Gastrocnemius medialis (tissue), 4 donors: ENCODE measurements at regions not wholly inside any gene's neighbourhood (a gene's known extent, or its start where the extent isn't known, plus 50 kb on each side); places are given as distances from the start of the nearest gene placed in this dataset.

Experiments used
- ATAC-seq, 2 donors: fragments of 150-250 bp; one replicate each; pipeline ENCODE4 v1.9.1; 2016
- DNase-seq, 2 donors: peaks; one replicate each; pipeline ENCODE4 v3.0.0-alpha.2; 2019
- H3K27ac ChIP-seq, 4 donors: fragments of 200-600 bp; sonication (generic); 1 replicate in 1 of 4; 2 replicates in 3 of 4; pipeline ENCODE4 v1.5.1; 2016 to 2018; ENCODE audit warnings: mild to moderate bottlenecking in 2 of 4, moderate library complexity in 1 of 4
- H3K27me3 ChIP-seq, 3 donors: fragments of 200-600 bp; sonication (generic) in 2 of 3; 1 replicate in 1 of 3; 2 replicates in 2 of 3; pipeline versions ENCODE4 v1.5.1 to v1.6.0; 2016 to 2019; ENCODE audit warnings: mild to moderate bottlenecking in 1 of 3, moderate library complexity in 1 of 3
- H3K36me3 ChIP-seq, 2 donors: fragments of 200-600 bp; sonication (generic) in 1 of 2; one replicate each; pipeline ENCODE4 v1.5.1; 2017 to 2018
- H3K4me1 ChIP-seq, 2 donors: fragments of 200-600 bp; sonication (generic) in 1 of 2; one replicate each; pipeline ENCODE4 v1.5.1; 2016 to 2017; ENCODE audit warnings: mild to moderate bottlenecking in 2 of 2
- H3K4me3 ChIP-seq, 4 donors: fragments of 200-600 bp; sonication (generic) in 3 of 4; 1 replicate in 1 of 4; 2 replicates in 3 of 4; pipeline ENCODE4 v1.5.1; 2016 to 2019; ENCODE audit warnings: mild to moderate bottlenecking in 2 of 4
- H3K9me3 ChIP-seq, 3 donors: fragments of 200-600 bp; sonication (generic) in 2 of 3; 1 replicate in 1 of 3; 2 replicates in 2 of 3; pipeline ENCODE4 v1.5.1; 2016 to 2019
- POLR2A ChIP-seq, 2 donors: fragments of 450-650 bp; IDR thresholded peaks; one replicate each; pipeline ENCODE4 v1.6.1; 2017; ENCODE audit warnings: antibody characterized with exemption in 2 of 2, mild to moderate bottlenecking in 2 of 2, moderate library complexity in 2 of 2
- in situ Hi-C, 4 donors: fragments of 200-750 bp; cut with MboI; loops; one replicate each; pipeline versions ENCODE4 v1.15.0 to v1.8.0; 2017; ENCODE audit warnings: low sequenced_read_pairs in 4 of 4
- intact Hi-C: fragments of 100-400 bp; cut with DNase I; formaldehyde crosslinking; loops from one replicate; pipeline ENCODE4 v1.15.1; 2023; ENCODE audit warnings: low total_unique reads
- TF ChIP-seq, protein P1 (sequence below), 5 experiments: fragments of 450-650 bp in 3 of 5; fragments of 200-600 bp in 2 of 5; sonication (generic) in 2 of 5; IDR thresholded peaks in 4 of 5; conservative IDR thresholded peaks in 1 of 5; 1 replicate in 4 of 5; 2 replicates in 1 of 5; pipeline ENCODE4 v1.5.1; 2016 to 2019; ENCODE audit warnings: antibody characterized with exemption in 5 of 5, mild to moderate bottlenecking in 3 of 5, moderate library complexity in 3 of 5

DNA sequence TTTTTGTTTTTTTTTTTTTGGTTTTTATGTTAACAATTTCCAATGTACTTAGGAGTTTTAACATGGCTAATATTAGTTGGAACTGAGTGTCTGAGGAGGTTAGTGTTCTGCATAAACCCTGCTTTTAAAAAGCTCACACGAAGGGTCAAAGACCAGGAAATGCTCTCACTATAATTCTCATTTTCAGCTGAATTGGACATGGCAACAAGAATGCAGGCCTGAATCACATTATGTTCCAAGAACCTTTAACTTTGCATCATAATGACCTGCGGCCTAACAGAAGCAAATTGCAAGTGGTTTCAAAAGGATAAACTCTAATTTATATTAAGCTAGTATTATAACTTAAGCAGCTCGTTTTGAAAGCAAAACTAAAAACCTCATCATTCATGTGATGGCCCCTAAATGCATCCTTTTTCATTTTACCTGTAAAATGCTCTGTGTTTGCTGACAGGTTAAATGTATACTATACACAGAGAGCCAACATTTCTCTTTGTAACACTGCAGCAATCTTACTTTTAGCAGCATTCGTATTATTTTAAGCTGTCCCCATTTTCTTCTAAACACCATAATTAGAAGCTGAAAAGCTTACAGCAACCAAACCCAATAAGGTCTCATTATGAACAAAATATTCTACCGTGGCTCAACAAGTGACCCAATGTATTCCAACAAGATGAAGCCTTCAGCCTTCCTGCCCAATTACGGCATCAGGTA lies 242.8 kb upstream of the SP4 start:
- intact Hi-C loops (no loop called here), in situ Hi-C loops (no loop called here)
- DNase-seq = no peak
- no peak overlapping the region for H3K27ac ChIP-seq
- TF ChIP-seq, protein P1, sequence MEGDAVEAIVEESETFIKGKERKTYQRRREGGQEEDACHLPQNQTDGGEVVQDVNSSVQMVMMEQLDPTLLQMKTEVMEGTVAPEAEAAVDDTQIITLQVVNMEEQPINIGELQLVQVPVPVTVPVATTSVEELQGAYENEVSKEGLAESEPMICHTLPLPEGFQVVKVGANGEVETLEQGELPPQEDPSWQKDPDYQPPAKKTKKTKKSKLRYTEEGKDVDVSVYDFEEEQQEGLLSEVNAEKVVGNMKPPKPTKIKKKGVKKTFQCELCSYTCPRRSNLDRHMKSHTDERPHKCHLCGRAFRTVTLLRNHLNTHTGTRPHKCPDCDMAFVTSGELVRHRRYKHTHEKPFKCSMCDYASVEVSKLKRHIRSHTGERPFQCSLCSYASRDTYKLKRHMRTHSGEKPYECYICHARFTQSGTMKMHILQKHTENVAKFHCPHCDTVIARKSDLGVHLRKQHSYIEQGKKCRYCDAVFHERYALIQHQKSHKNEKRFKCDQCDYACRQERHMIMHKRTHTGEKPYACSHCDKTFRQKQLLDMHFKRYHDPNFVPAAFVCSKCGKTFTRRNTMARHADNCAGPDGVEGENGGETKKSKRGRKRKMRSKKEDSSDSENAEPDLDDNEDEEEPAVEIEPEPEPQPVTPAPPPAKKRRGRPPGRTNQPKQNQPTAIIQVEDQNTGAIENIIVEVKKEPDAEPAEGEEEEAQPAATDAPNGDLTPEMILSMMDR (IDR thresholded peaks at IDR 0.05 in 4 of 5, conservative IDR thresholded peaks at IDR 0.05 in 1 of 5) = no peak
- TF ChIP-seq POLR2A (IDR thresholded peaks at IDR 0.05) = no peak
- H3K9me3 ChIP-seq = no peaks in the 10 kb centered on the region
- no peak overlapping the region for H3K4me3 ChIP-seq
- no peaks in the 10 kb centered on the region for H3K27me3 ChIP-seq
- no peaks in the 10 kb centered on the region for H3K4me1 ChIP-seq
- no peaks in the 10 kb centered on the region for H3K36me3 ChIP-seq
- ATAC-seq = no peak

DNA sequence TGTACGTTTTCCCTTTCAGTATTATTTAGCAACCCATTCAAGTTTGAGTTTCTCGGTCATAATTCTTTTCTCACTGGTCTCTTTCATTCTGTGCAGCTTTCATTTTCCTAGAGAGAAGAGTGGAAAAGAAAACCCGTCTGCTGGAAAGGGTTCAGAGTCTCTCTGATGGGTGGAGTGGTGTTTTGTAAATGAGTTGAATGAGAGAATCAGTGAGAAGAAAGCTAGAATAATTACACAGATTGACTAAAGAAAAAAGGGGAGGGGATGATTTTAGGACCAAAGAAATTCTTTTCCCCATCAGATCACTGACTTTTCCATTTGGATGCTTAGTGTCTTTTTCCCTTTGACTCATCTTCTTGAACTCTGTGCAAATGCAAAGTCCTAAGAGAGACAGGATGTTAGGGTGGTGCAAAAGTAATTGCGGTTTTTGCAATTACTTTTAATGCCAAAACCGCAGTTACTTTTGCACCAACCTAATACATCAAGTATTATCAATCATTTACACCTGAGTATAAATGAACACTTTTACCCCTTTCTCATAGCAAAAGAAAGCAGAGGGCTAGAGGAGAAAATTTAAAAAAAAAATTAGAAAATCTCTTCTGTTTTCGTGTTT lies 242.1 kb upstream of the SP4 start:
- Histone ChIP-seq H3K27me3 (no peaks in the 10 kb centered on the region), H3K4me3 (no peak overlapping the region), H3K27ac (no peak overlapping the region), H3K36me3 (no peaks in the 10 kb centered on the region), H3K4me1 (no peaks in the 10 kb centered on the region), H3K9me3 (no peaks in the 10 kb centered on the region)
- TF ChIP-seq, protein P1 (IDR thresholded peaks at IDR 0.05 in 4 of 5, conservative IDR thresholded peaks at IDR 0.05 in 1 of 5) = no peak
- TF ChIP-seq POLR2A (IDR thresholded peaks at IDR 0.05) = no peak
- in situ Hi-C loops = no loop called here
- intact Hi-C loops = no loop called here
- no peak for DNase-seq
- ATAC-seq = no peak

DNA sequence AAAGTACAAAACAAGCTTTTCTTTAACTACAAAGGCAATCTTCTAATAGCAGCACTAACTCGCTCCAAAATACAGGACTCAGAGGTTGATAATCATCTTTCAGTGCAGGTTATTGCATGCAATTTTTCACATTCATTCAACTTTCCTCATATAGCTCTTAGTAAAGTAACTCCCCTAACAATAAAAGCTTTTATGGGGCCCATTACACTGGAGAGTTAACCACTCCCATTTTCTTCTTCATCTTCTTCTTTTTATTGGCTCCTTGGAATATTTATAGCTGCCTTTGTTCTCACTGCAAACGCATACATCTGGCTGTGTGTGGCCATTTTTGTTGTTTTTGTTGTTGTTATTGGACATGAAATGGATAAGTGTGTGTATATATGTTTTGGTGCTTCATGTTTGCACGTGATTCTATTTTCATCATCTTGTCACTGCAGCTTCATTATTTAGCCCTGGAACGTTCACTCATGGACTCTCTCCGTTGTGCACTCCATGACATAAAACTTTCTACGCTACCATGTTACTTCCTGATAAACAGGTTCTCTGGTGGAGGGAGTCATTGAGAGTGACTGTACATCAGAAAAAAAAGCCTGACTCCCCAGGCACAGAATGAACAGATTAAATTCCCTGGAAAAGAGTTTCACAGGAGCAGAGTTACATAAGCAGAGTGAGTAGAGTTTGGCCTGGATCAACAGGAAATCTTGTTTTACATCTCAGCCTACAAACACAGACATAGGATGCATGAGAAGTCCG lies 236.4 kb upstream of the SP4 start:
- Histone ChIP-seq H3K9me3 (no peaks in the 10 kb centered on the region), H3K27ac (no peak overlapping the region), H3K4me1 (no peaks in the 10 kb centered on the region), H3K4me3 (no peak overlapping the region), H3K27me3 (no peaks in the 10 kb centered on the region), H3K36me3 (no peaks in the 10 kb centered on the region)
- no peak for DNase-seq
- intact Hi-C loops = no loop called here
- no peak for ATAC-seq
- in situ Hi-C loops = no loop called here
- no peak for TF ChIP-seq POLR2A (IDR thresholded peaks at IDR 0.05)
- TF ChIP-seq, protein P1 (IDR thresholded peaks at IDR 0.05 in 4 of 5, conservative IDR thresholded peaks at IDR 0.05 in 1 of 5) = no peak

- intact Hi-C loops = no loop called here
These were observed 235.2 kb upstream of the SP4 start for GRCh38 chr7:21192657-21193056.

More at GRCh38 chr7:21192657-21193056, 235.2 kb upstream of the SP4 start:
- Histone ChIP-seq H3K27ac (no peak overlapping the region), H3K9me3 (no peaks in the 10 kb centered on the region), H3K27me3 (no peaks in the 10 kb centered on the region), H3K4me3 (no peak overlapping the region), H3K4me1 (no peaks in the 10 kb centered on the region), H3K36me3 (no peaks in the 10 kb centered on the region)
- in situ Hi-C loops = no loop called here
- DNase-seq (no peak), ATAC-seq (no peak)
- TF ChIP-seq POLR2A (IDR thresholded peaks at IDR 0.05) = no peak
- TF ChIP-seq, protein P1 (IDR thresholded peaks at IDR 0.05 in 4 of 5, conservative IDR thresholded peaks at IDR 0.05 in 1 of 5) = no peak
